Nucleus accumbens (tissue), 56 donors: ENCODE measurements at regions not wholly inside any gene's neighbourhood (a gene's known extent, or its start where the extent isn't known, plus 50 kb on each side); places are given as distances from the start of the nearest gene placed in this dataset.

Experiments used
- DNase-seq, 56 donors: peaks; one replicate each; lab custom pipeline; 2025; lab: John Stamatoyannopoulos, UW

DNA sequence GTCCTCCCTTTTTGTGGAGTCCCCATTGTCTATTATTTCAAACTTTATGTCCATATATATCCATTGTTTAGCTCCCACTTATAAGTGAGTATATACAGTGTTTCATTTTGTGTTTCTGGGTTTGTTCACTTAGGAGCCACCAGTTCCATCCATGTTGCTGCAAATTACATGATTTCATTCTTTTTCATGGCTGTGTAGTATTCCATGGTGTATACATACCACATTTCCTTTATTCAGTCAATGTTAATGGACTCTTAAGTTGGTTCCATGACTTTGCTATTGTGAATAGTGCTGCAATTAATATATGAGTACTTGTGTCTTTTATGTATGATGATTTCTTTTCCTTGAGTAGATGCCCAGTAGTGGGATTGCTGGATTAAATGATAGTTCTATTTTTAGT lies 329.1 kb downstream of the AR start:
- no peak for DNase-seq

DNA sequence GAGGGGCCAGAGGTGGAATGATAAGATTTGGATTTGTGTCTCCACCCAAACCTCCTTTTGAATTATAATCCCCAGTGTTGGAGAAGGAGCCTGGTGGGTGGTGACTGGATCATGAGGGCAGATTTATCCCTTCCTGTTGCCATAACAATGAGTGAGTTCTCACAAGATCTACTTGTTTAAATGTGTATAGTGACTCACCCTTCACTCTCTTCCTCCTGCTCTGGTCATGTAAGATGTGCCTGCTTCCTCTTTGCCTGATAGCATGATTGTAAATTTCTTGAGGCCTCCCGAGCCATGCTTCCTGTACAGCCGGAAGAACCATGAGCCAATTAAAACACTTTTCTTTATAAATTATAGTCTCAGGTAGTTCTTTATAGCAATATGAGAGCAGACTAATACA lies 348.6 kb downstream of the AR start:
- no peak for DNase-seq

DNA sequence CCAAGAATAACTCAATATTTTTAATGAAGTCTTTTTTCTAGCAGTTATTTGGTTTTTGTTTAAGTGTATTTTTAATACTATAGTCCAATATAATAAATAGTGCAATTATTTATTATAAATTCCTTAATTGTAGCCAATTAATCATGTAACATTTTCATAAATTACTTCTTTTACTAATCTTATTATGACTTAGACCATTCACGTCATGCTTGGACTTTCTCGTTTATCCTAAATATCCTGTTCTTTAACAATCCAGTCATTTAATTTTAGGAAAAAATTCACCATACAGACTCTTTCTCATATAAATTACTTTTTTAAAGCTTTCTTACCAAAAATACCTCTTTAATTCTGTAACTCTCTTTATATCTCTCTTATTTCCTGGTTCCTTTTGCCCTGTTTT lies 350.1 kb downstream of the AR start:
- DNase-seq, result no peak

DNA sequence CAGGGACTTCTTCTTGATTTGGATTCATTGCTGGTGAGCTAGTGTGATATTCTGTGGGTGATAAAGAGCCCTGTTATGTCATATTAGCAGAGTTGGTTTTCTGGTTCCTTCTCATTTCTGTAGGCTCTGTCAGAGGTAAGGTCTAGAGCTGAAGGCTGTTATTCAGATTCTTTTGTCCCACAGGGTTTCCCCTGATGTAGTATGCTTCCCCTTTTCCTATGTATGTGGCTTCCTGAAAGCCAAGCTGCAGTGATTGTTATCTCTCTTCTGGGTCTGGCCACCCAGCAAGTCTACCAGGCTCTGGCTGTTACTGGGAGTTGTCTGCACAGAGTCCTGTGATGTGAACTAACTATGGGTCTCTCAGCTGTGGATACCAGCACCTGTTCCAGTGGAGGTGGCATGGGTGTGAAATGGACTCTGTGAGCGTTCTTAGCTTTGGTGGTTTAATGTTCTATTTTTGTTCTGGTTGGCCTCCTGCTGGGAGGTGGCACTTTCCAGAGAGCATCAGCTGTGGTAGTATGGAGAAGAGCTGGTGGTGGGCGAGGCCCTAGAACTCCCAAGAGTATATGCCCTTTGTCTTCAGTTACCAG lies 373.7 kb downstream of the AR start:
- no peak for DNase-seq

DNA sequence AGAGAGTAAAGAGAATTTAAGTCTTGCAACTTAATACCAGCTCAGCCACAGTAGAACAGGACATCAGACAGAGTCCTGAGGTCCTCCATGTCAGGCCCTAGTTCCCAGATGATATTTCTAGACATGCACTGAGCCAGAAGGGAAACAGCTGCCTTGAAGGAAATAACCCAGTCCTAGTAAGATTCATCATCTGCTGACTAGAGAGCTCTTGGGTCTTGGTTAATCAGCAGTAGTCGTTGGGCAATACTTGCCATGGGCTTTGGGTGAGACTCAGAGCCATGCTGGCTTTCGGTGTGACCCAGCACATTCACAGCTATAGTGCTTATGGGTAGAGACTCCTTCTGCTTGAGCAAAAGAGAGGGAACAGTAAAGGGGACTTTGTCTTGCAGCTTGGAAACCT lies 379.1 kb downstream of the AR start:
- no peak for DNase-seq

DNA sequence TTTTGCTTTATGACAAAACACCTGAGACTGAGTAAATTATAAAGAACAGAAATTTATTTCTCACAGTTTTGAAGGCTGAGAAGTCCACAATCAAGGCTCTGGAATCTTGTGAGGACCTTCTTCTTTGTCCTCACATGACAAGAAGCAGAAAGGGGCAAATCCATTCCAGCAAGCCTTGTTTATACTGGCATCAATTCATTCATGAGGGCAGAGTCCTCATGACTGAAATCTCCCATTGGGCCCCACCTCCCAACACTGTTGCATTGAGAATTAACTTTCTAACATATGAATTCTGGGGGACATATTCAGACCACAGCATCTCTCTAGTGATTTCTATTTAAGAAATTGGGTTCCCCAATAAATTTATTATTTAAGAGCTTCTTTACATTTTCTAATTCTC lies 395.4 kb downstream of the AR start:
- DNase-seq, result no peak

DNA sequence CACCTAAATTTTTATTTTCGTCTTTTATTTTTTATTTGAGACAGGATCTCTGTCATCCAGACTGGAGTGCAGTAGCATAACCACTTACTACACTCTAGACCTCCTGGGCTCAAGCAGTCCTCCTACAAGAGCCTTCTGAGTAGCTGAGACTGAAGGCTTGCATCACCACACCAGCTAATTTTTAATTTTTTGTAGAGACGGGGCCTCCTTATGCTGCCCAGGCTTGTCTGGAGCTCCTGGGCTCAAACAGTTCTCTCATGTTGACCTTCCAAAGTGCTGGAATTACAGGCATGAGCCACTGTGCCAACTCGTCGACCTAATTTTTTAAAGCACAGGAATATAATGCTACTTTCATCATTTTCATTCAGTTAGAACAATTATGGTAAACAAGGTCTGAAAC lies 405.4 kb downstream of the AR start:
- DNase-seq, result no peak

DNA sequence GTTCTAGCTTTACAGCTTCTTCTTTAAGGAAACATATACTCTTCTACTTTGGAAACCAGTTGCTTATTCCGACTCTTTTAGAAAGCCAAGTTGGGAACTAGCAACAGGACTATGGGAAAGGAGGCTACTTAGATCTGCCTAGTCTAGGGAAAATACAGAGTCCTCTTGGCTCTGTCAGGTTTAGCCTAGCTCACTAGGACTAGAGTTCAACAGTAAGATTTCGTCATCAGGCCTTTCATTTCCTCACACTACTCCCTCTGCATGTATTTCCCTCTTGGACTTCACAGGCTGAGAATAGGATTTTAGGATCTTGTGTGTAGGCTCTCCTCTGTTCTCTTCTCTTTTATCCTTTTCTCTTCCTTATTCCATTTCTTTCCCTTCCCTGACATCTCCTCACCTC lies 409.8 kb downstream of the AR start:
- no peak for DNase-seq

DNA sequence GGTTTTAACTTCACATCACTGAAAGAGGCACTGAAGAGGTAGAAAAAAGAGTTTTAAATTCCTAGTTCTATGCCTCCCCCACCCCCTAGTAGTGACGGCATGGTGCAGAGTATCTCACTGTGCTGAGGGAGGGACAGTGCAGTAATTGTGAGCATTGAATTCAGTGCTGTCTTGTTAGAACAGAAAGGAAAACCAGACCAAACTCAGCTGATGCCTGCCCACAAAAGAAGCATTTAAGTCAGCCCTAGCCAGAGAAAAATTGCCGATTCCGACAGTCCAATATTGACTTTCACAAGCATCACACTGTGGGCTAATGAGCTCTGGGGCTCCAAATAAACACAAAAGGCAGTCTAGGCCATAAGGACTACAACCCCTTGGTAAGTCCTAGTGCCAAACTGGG lies 417.7 kb downstream of the AR start:
- peak in 11 of 56 donors; percentile 0 to 15 (median 1) for DNase-seq
